CD14-positive monocyte (primary cell): ENCODE measurements at regions not wholly inside any gene's neighbourhood (a gene's known extent, or its start where the extent isn't known, plus 50 kb on each side); places are given as distances from the start of the nearest gene placed in this dataset.

Experiments
- DNase-seq, 3 donors: peaks; one replicate each; pipeline ENCODE4 v3.0.0-alpha.2; 2011 to 2022
- H2AFZ ChIP-seq: 2 replicates; pipeline ENCODE4 v1.6.0; 2012; ENCODE audit warnings: mild to moderate bottlenecking, low read depth, low read length, inconsistent platforms; ENCODE audit not compliant: insufficient read depth, poor library complexity, severe bottlenecking
- H3K27ac ChIP-seq, 2 donors: 1 replicate in 1 of 2; 2 replicates in 1 of 2; pipeline ENCODE4 v1.5.1; 2012 to 2013; ENCODE audit warnings: low read length in 2 of 2, control low read depth in 1 of 2, inconsistent platforms in 1 of 2, low read depth in 1 of 2, mild to moderate bottlenecking in 1 of 2
- H3K27me3 ChIP-seq, 2 donors: one replicate each; pipeline versions ENCODE4 v1.6.0 to v1.6.1; 2011 to 2013; ENCODE audit warnings: low read length in 2 of 2; ENCODE audit not compliant: control insufficient read depth in 2 of 2, insufficient read depth in 2 of 2
- H3K36me3 ChIP-seq, 2 donors: replicated peaks in 1 of 2; 1 replicate in 1 of 2; 2 replicates in 1 of 2; pipeline versions ENCODE4 v1.5.1 to v1.6.1; 2012 to 2013; ENCODE audit warnings: low read length in 2 of 2, control low read depth in 1 of 2, inconsistent platforms in 1 of 2, mild to moderate bottlenecking in 1 of 2; ENCODE audit not compliant: insufficient read depth in 2 of 2, control insufficient read depth in 1 of 2
- H3K4me1 ChIP-seq, 2 donors: 1 replicate in 1 of 2; 2 replicates in 1 of 2; pipeline versions ENCODE4 v1.5.1 to v1.6.1; 2012 to 2013; ENCODE audit warnings: low read length in 2 of 2, control low read depth in 1 of 2, inconsistent platforms in 1 of 2, mild to moderate bottlenecking in 1 of 2, moderate library complexity in 1 of 2; ENCODE audit not compliant: insufficient read depth in 2 of 2, control insufficient read depth in 1 of 2
- H3K4me2 ChIP-seq: replicated peaks from 2 replicates; pipeline ENCODE3; 2012; ENCODE audit warnings: low read length, moderate library complexity, mild to moderate bottlenecking; ENCODE audit not compliant: poor library complexity, severe bottlenecking; ENCODE audit errors: extremely low read depth
- H3K4me3 ChIP-seq, 3 experiments: fragments of 200-600 bp in 1 of 3; sonication (generic) in 1 of 3; replicated peaks in 1 of 3; 1 replicate in 2 of 3; 2 replicates in 1 of 3; pipeline ENCODE4 v1.5.1; 2011 to 2013; ENCODE audit warnings: low read length in 3 of 3, mild to moderate bottlenecking in 3 of 3, control low read depth in 2 of 3, low read depth in 2 of 3, inconsistent platforms in 1 of 3, moderate library complexity in 1 of 3
- H3K79me2 ChIP-seq: 2 replicates; pipeline ENCODE4 v1.6.0; 2012; ENCODE audit warnings: mild to moderate bottlenecking, control low read depth, inconsistent platforms, low read length, moderate library complexity; ENCODE audit not compliant: insufficient read depth
- H3K9ac ChIP-seq: 2 replicates; pipeline ENCODE4 v1.6.0; 2017; ENCODE audit warnings: low read length, mild to moderate bottlenecking; ENCODE audit not compliant: insufficient read depth, poor library complexity, severe bottlenecking
- H3K9me3 ChIP-seq, 2 donors: replicated peaks in 1 of 2; 1 replicate in 1 of 2; 2 replicates in 1 of 2; pipeline versions ENCODE4 v1.5.1 to v1.6.1; 2012 to 2013; ENCODE audit warnings: low read length in 2 of 2, control low read depth in 1 of 2; ENCODE audit not compliant: control insufficient read depth in 1 of 2, insufficient read depth in 1 of 2
- H4K20me1 ChIP-seq: 2 replicates; pipeline ENCODE4 v1.6.0; 2012; ENCODE audit warnings: mild to moderate bottlenecking, low read length, control low read depth, moderate library complexity; ENCODE audit not compliant: insufficient read depth
- H3K27ac Mint-ChIP-seq, 7 donors: one replicate each; pipeline ENCODE4 v1.8.0; 2020; ENCODE audit warnings: mild to moderate bottlenecking in 7 of 7, mixed read lengths in 7 of 7, moderate library complexity in 6 of 7, inconsistent platforms in 2 of 7
- H3K27me3 Mint-ChIP-seq, 3 donors: one replicate each; pipeline ENCODE4 v1.8.0; 2021 to 2022; ENCODE audit warnings: low read depth in 3 of 3, mild to moderate bottlenecking in 3 of 3, mixed read lengths in 3 of 3, moderate library complexity in 3 of 3, inconsistent platforms in 1 of 3
- H3K36me3 Mint-ChIP-seq, 2 donors: one replicate each; pipeline ENCODE4 v1.8.0; 2020; ENCODE audit warnings: mixed read lengths in 2 of 2, inconsistent platforms in 1 of 2, mild to moderate bottlenecking in 1 of 2
- H3K4me1 Mint-ChIP-seq: one replicate; pipeline ENCODE4 v1.8.0; 2020; ENCODE audit warnings: mild to moderate bottlenecking, mixed read lengths
- H3K4me3 Mint-ChIP-seq, 2 donors: one replicate each; pipeline ENCODE4 v1.8.0; 2020; ENCODE audit warnings: mild to moderate bottlenecking in 2 of 2, mixed read lengths in 2 of 2, moderate library complexity in 1 of 2
- H3K9me3 Mint-ChIP-seq, 7 donors: one replicate each; pipeline ENCODE4 v1.8.0; 2020 to 2022; ENCODE audit warnings: mixed read lengths in 7 of 7, mild to moderate bottlenecking in 6 of 7, moderate library complexity in 6 of 7, inconsistent platforms in 2 of 7
- WGBS: methylation state at CpG from one replicate; pipeline ENCODE4 v1.1.5; 2013; ENCODE audit warnings: missing lambda C conversion rate; ENCODE audit not compliant: insufficient coverage; 5-methylcytosine and 5-hydroxymethylcytosine counted together
- intact Hi-C, 2 donors: fragments of 100-400 bp; cut with micrococcal nuclease; formaldehyde crosslinking; loops; one replicate each; pipeline versions ENCODE4 v1.15.0 to v1.15.1; 2023
- TF ChIP-seq, protein P1 (sequence below): fragments of 200-600 bp; IDR thresholded peaks from one replicate; pipeline ENCODE4 v1.8.0; 2022; ENCODE audit warnings: antibody characterized with exemption, mild to moderate bottlenecking

DNA sequence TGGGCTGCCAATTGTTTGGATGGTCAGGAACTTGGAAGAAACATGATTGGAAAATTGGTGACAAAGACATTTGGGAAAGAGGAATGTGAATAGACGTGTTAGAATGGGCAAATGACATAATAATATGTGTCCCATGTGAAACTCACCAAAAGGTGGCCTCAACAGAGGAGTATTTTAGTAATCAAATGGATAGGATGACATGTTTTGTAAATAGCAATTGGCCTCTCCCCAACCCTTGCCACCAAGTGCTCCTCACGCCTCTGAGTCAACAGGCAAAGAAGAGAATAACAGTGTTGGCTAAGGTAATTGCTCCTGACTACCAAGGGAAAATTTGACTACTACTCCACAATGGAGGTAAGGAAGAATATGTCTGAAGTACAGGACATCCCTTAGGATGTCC, 81.4 kb downstream of the ATXN7L3B start:
- no peaks in the 10 kb centered on the region for H3K79me2 ChIP-seq
- no peaks in the 10 kb centered on the region for H3K36me3 ChIP-seq
- WGBS, result 88% methylated on average over 1 of the region's 2 CpGs
- H3K27ac ChIP-seq, result no peak overlapping the region
- H3K4me3 ChIP-seq, result no peak overlapping the region
- Mint-ChIP-seq H3K9me3 (no peaks in the 10 kb centered on the region), H3K4me1 (no peaks in the 10 kb centered on the region), H3K27ac (no peak overlapping the region), H3K36me3 (no peaks in the 10 kb centered on the region), H3K4me3 (no peak overlapping the region), H3K27me3 (peaks cover 0 to 2% (median 2%) of the 10 kb centered on the region in 3 donors)
- DNase-seq, result no peak
- no peaks in the 10 kb centered on the region for H3K27me3 ChIP-seq
- TF ChIP-seq, protein P1, sequence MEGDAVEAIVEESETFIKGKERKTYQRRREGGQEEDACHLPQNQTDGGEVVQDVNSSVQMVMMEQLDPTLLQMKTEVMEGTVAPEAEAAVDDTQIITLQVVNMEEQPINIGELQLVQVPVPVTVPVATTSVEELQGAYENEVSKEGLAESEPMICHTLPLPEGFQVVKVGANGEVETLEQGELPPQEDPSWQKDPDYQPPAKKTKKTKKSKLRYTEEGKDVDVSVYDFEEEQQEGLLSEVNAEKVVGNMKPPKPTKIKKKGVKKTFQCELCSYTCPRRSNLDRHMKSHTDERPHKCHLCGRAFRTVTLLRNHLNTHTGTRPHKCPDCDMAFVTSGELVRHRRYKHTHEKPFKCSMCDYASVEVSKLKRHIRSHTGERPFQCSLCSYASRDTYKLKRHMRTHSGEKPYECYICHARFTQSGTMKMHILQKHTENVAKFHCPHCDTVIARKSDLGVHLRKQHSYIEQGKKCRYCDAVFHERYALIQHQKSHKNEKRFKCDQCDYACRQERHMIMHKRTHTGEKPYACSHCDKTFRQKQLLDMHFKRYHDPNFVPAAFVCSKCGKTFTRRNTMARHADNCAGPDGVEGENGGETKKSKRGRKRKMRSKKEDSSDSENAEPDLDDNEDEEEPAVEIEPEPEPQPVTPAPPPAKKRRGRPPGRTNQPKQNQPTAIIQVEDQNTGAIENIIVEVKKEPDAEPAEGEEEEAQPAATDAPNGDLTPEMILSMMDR, result no peak
- H3K9ac ChIP-seq, result no peak overlapping the region
- H3K4me2 ChIP-seq, result no peak overlapping the region
- no peaks in the 10 kb centered on the region for H3K4me1 ChIP-seq
- H4K20me1 ChIP-seq, result no peaks in the 10 kb centered on the region
- no peaks in the 10 kb centered on the region for H3K9me3 ChIP-seq
- intact Hi-C loops, result no loop called here
- H2AFZ ChIP-seq, result no peak overlapping the region

GRCh38 chr12:74619884-74620283, 82.2 kb downstream of the ATXN7L3B start:
- no peak overlapping the region for H3K4me2 ChIP-seq
- H3K27me3 ChIP-seq, result no peaks in the 10 kb centered on the region
- Mint-ChIP-seq H3K4me1 (no peaks in the 10 kb centered on the region), H3K27me3 (peaks cover 0 to 2% (median 2%) of the 10 kb centered on the region in 3 donors), H3K4me3 (no peak overlapping the region), H3K36me3 (no peaks in the 10 kb centered on the region), H3K27ac (no peak overlapping the region), H3K9me3 (no peaks in the 10 kb centered on the region)
- H3K4me1 ChIP-seq, result no peaks in the 10 kb centered on the region
- H3K36me3 ChIP-seq, result no peaks in the 10 kb centered on the region
- H3K4me3 ChIP-seq, result no peak overlapping the region
- no CpG with 5 or more reads among the region's 1 CpG for WGBS
- no peak for DNase-seq
- no peaks in the 10 kb centered on the region for H3K79me2 ChIP-seq
- intact Hi-C loops, result no loop called here
- no peak overlapping the region for H2AFZ ChIP-seq
- no peak overlapping the region for H3K27ac ChIP-seq
- TF ChIP-seq, protein P1, result no peak
- no peak overlapping the region for H3K9ac ChIP-seq
- H3K9me3 ChIP-seq, result no peaks in the 10 kb centered on the region
- no peaks in the 10 kb centered on the region for H4K20me1 ChIP-seq
